Glutamatergic neuron (in vitro differentiated cells): ENCODE measurements at regions not wholly inside any gene's neighbourhood (a gene's known extent, or its start where the extent isn't known, plus 50 kb on each side); places are given as distances from the start of the nearest gene placed in this dataset.

ENCODE experiments used
- DNase-seq: peaks from one replicate; pipeline ENCODE4 v3.0.0; 2022
- H3K27ac Mint-ChIP-seq: one replicate; pipeline ENCODE4 v1.8.0; 2020; ENCODE audit warnings: mild to moderate bottlenecking, mixed read lengths, inconsistent platforms; ENCODE audit not compliant: unreplicated experiment
- H3K27me3 Mint-ChIP-seq: one replicate; pipeline ENCODE4 v1.8.0; 2020; ENCODE audit warnings: mild to moderate bottlenecking, moderate library complexity, mixed read lengths, inconsistent platforms; ENCODE audit not compliant: unreplicated experiment
- H3K36me3 Mint-ChIP-seq: one replicate; pipeline ENCODE4 v1.8.0; 2020; ENCODE audit warnings: mild to moderate bottlenecking, mixed read lengths, inconsistent platforms; ENCODE audit not compliant: unreplicated experiment
- H3K4me1 Mint-ChIP-seq: one replicate; pipeline ENCODE4 v1.8.0; 2020; ENCODE audit warnings: mild to moderate bottlenecking, low read depth, mixed read lengths, inconsistent platforms; ENCODE audit not compliant: unreplicated experiment
- H3K4me3 Mint-ChIP-seq: one replicate; pipeline ENCODE4 v1.8.0; 2020; ENCODE audit warnings: mild to moderate bottlenecking, mixed read lengths, inconsistent platforms; ENCODE audit not compliant: unreplicated experiment
- H3K9me3 Mint-ChIP-seq: one replicate; pipeline ENCODE4 v1.8.0; 2020; ENCODE audit warnings: mild to moderate bottlenecking, moderate library complexity, mixed read lengths, inconsistent platforms; ENCODE audit not compliant: unreplicated experiment
- CTCF ChIP-seq: fragments of 200-600 bp; sonication (generic); IDR thresholded peaks from one replicate; pipeline ENCODE4 v1.5.0; 2021; ENCODE audit not compliant: partially characterized antibody, unreplicated experiment

- Mint-ChIP-seq H3K27me3 (no peaks in the 10 kb centered on the region), H3K4me1 (no peaks in the 10 kb centered on the region), H3K27ac (no peak overlapping the region), H3K4me3 (no peak overlapping the region), H3K36me3 (no peaks in the 10 kb centered on the region), H3K9me3 (peaks cover 1% of the 10 kb centered on the region)
- no peak for DNase-seq
- TF ChIP-seq CTCF = no peak
Observed at GRCh38 chr4:103375278-103375677, 177.1 kb upstream of the CENPE start.

- Mint-ChIP-seq H3K4me1 (no peaks in the 10 kb centered on the region), H3K4me3 (no peak overlapping the region), H3K27ac (no peak overlapping the region), H3K27me3 (no peaks in the 10 kb centered on the region), H3K9me3 (peaks cover 1% of the 10 kb centered on the region), H3K36me3 (no peaks in the 10 kb centered on the region)
- DNase-seq = no peak
- no peak for TF ChIP-seq CTCF
Observed at GRCh38 chr4:103374758-103375157, 176.6 kb upstream of the CENPE start.

- Mint-ChIP-seq H3K27ac (no peak overlapping the region), H3K36me3 (no peaks in the 10 kb centered on the region), H3K9me3 (peaks cover 1% of the 10 kb centered on the region), H3K4me1 (no peaks in the 10 kb centered on the region), H3K4me3 (no peak overlapping the region), H3K27me3 (no peaks in the 10 kb centered on the region)
- TF ChIP-seq CTCF = no peak
- DNase-seq = no peak
Observed at GRCh38 chr4:103374306-103374705, 176.2 kb upstream of the CENPE start.

GRCh38 chr4:103372002-103372558, 173.9 kb upstream of the CENPE start:
- Mint-ChIP-seq H3K4me3 (no peak overlapping the region), H3K27me3 (no peaks in the 10 kb centered on the region), H3K9me3 (peaks cover 1% of the 10 kb centered on the region), H3K4me1 (no peaks in the 10 kb centered on the region), H3K27ac (no peak overlapping the region), H3K36me3 (no peaks in the 10 kb centered on the region)
- TF ChIP-seq CTCF = no peak
- no peak for DNase-seq

- Mint-ChIP-seq H3K36me3 (no peaks in the 10 kb centered on the region), H3K27me3 (no peaks in the 10 kb centered on the region), H3K4me1 (no peaks in the 10 kb centered on the region), H3K27ac (no peak overlapping the region), H3K4me3 (no peak overlapping the region), H3K9me3 (peaks cover 1% of the 10 kb centered on the region)
- TF ChIP-seq CTCF = no peak
- DNase-seq = no peak
Observed at GRCh38 chr4:103370336-103370735, 172.2 kb upstream of the CENPE start.
